ENCODE measurements at regions not wholly inside any gene's neighbourhood (a gene's known extent, or its start where the extent isn't known, plus 50 kb on each side); places are given as distances from the start of the nearest gene placed in this dataset.

- TF ChIP-seq, protein P1, sequence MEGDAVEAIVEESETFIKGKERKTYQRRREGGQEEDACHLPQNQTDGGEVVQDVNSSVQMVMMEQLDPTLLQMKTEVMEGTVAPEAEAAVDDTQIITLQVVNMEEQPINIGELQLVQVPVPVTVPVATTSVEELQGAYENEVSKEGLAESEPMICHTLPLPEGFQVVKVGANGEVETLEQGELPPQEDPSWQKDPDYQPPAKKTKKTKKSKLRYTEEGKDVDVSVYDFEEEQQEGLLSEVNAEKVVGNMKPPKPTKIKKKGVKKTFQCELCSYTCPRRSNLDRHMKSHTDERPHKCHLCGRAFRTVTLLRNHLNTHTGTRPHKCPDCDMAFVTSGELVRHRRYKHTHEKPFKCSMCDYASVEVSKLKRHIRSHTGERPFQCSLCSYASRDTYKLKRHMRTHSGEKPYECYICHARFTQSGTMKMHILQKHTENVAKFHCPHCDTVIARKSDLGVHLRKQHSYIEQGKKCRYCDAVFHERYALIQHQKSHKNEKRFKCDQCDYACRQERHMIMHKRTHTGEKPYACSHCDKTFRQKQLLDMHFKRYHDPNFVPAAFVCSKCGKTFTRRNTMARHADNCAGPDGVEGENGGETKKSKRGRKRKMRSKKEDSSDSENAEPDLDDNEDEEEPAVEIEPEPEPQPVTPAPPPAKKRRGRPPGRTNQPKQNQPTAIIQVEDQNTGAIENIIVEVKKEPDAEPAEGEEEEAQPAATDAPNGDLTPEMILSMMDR (IDR thresholded peaks at IDR 0.05; ENCODE audit: insufficient read depth, low read depth, low read length) = no peak
- TF ChIP-seq EZH2 (IDR thresholded peaks at IDR 0.05; ENCODE audit: insufficient read depth, low read length) = no peak
Measured at GRCh38 chr9:78919701-78920100, 622.8 kb downstream of the PSAT1 start.

All from astrocyte (in vitro differentiated cells and primary cell).